ENCODE measurements at regions not wholly inside any gene's neighbourhood (a gene's known extent, or its start where the extent isn't known, plus 50 kb on each side); places are given as distances from the start of the nearest gene placed in this dataset.

- TF ChIP-seq USF2 (IDR thresholded peaks at IDR 0.05; ENCODE audit: borderline replicate concordance, low read depth, low read length) (no peak), USF1 (IDR thresholded peaks at IDR 0.05; ENCODE audit: borderline replicate concordance, low read depth) (no peak), RFX5 (IDR thresholded peaks at IDR 0.05; ENCODE audit: low read length) (no peak), TAF1 (IDR thresholded peaks at IDR 0.05; ENCODE audit: borderline replicate concordance, low read depth, low read length) (no peak), GATA2 (CRISPR knock-in tag; IDR thresholded peaks at IDR 0.05) (no peak), MAX (IDR thresholded peaks at IDR 0.05; ENCODE audit: low read depth) (no peak), FOXM1 (IDR thresholded peaks at IDR 0.05; ENCODE audit: low read depth) (no peak), TCF12 (IDR thresholded peaks at IDR 0.05) (no peak), NFIC (IDR thresholded peaks at IDR 0.05; ENCODE audit: borderline replicate concordance) (no peak), REST (IDR thresholded peaks at IDR 0.05; ENCODE audit: low read depth, low read length) (no peak)
Observed at GRCh38 chr1:19011845-19012231, 55.4 kb upstream of the IFFO2 start (continued).

- CTCF ChIA-PET = interaction anchor here (1.2 to 1.3 kb wide), 2 partner anchors 22 to 78 kb away, joined by 4 read pairs; no protein-coding TSS in a partner anchor
- no peak for DNase-seq
- TF ChIP-seq MAX (IDR thresholded peaks at IDR 0.05; ENCODE audit: low read depth) (peak; percentile 81), SIN3A (IDR thresholded peaks at IDR 0.05; ENCODE audit: borderline replicate concordance, low read depth, low read length) (peak; percentile 79; the same call in 1 of the 2 replicates), FOSL2 (IDR thresholded peaks at IDR 0.05; ENCODE audit: borderline replicate concordance, low read depth) (peak; percentile 97), GABPA (IDR thresholded peaks at IDR 0.05; ENCODE audit: low read depth) (no peak), GATA2 (CRISPR knock-in tag; IDR thresholded peaks at IDR 0.05) (no peak), TCF12 (IDR thresholded peaks at IDR 0.05) (peak; percentile 81), EP300 (IDR thresholded peaks at IDR 0.05; ENCODE audit: borderline replicate concordance in 1 of 2, low read depth in 1 of 2, low read length in 1 of 2) (peak in 1 of 2 experiments; percentile 88; a peak in 2 of 4 replicates), PBX3 (IDR thresholded peaks at IDR 0.05) (peak; percentile 68), NFIC (IDR thresholded peaks at IDR 0.05; ENCODE audit: borderline replicate concordance) (peak; percentile 81), TEAD4 (IDR thresholded peaks at IDR 0.05; ENCODE audit: borderline replicate concordance, insufficient read depth) (peak; percentile 84), POLR2AphosphoS5 (IDR thresholded peaks at IDR 0.05; ENCODE audit: low read depth, low read length) (peak; percentile 77; the same call in 1 of the 2 replicates), REST (IDR thresholded peaks at IDR 0.05; ENCODE audit: low read depth, low read length) (peak; percentile 64)
Observed at GRCh38 chr1:19010995-19011844, 54.7 kb upstream of the IFFO2 start.

More at GRCh38 chr1:19010995-19011844, 54.7 kb upstream of the IFFO2 start:
- Histone ChIP-seq H3K79me2 (ENCODE audit: insufficient read depth) (no peaks in the 10 kb centered on the region), H3K27me3 (ENCODE audit: insufficient read depth) (no peaks in the 10 kb centered on the region), H3K36me3 (replicated peaks in 1 of 2; ENCODE audit: control insufficient read depth in 1 of 2, insufficient read depth in 2 of 2, low read length in 1 of 2) (no peaks in the 10 kb centered on the region), H3K9ac (peak overlapping the region; percentile 53; the same call in 1 of the 2 replicates), H3K4me2 (peak overlapping the region; percentile 62), H3K9me2 (no peaks in the 10 kb centered on the region), H2AFZ (ENCODE audit: low read depth) (no peak overlapping the region), H3F3A (replicated peaks; ENCODE audit: insufficient read depth) (peaks cover 19% of the 10 kb centered on the region), H3K27ac (ENCODE audit: low read depth in 2 of 2, low read length in 1 of 2) (peak overlapping the region; percentile 73 to 82), H4K20me1 (ENCODE audit: insufficient read depth) (no peaks in the 10 kb centered on the region), H3K9me3 (no peaks in the 10 kb centered on the region), H3K4me3 (ENCODE audit: low read depth in 2 of 2, low read length in 1 of 2) (no peak overlapping the region), H3K4me1 (ENCODE audit: control insufficient read depth in 1 of 2, insufficient read depth in 2 of 2, low read depth in 1 of 2, low read length in 1 of 2) (peaks cover 27 to 41% of the 10 kb centered on the region in 2 experiments; a peak in 3 of 4 replicates)
- WGBS (ENCODE audit: low lambda C conversion rate) = 29% methylated on average over 17 of the region's 22 CpGs
- POLR2A ChIA-PET = no interaction called here
